Vagina (tissue), 2 donors: ENCODE measurements at regions not wholly inside any gene's neighbourhood (a gene's known extent, or its start where the extent isn't known, plus 50 kb on each side); places are given as distances from the start of the nearest gene placed in this dataset.

ENCODE experiments used
- POLR2A ChIP-seq, 2 donors: fragments of 450-650 bp; IDR thresholded peaks; one replicate each; pipeline ENCODE4 v1.6.1; 2017; ENCODE audit warnings: antibody characterized with exemption in 2 of 2, mild to moderate bottlenecking in 2 of 2, moderate library complexity in 2 of 2
- POLR2AphosphoS5 ChIP-seq, 2 donors: sonication (generic); formaldehyde crosslinking; IDR thresholded peaks; one replicate each; pipeline ENCODE4 v1.9.0; 2017; ENCODE audit warnings: antibody characterized with exemption in 2 of 2, mild to moderate bottlenecking in 2 of 2, low read depth in 1 of 2; ENCODE audit not compliant: insufficient read depth in 1 of 2
- TF ChIP-seq, protein P1 (sequence below), 3 experiments: fragments of 450-650 bp in 2 of 3; fragments of 200-600 bp in 1 of 3; sonication (generic) in 1 of 3; IDR thresholded peaks; one replicate each; pipeline ENCODE4 v1.5.1; 2017 to 2019; ENCODE audit warnings: antibody characterized with exemption in 3 of 3, mild to moderate bottlenecking in 2 of 3, moderate library complexity in 2 of 3

DNA sequence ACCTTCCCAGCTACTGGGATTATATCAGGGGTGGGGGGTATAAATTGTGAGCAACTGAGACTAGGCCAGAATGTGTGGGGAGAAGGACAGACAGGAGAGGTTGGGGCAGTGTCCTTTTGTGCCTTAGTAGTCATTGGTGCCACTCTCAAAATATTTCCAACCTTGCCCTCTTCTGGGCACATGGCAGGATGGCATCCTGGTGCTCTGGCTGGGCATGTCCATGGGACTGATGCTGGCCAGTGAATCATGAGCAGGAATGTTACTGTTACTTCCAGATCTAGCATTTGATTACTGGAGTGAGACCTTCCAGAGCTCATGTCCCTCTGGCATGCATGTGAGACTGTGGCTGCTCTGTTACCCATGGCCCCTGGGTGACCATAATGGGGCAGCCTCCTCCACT is 151.2 kb downstream of the MATN1 start:
- TF ChIP-seq, protein P1, sequence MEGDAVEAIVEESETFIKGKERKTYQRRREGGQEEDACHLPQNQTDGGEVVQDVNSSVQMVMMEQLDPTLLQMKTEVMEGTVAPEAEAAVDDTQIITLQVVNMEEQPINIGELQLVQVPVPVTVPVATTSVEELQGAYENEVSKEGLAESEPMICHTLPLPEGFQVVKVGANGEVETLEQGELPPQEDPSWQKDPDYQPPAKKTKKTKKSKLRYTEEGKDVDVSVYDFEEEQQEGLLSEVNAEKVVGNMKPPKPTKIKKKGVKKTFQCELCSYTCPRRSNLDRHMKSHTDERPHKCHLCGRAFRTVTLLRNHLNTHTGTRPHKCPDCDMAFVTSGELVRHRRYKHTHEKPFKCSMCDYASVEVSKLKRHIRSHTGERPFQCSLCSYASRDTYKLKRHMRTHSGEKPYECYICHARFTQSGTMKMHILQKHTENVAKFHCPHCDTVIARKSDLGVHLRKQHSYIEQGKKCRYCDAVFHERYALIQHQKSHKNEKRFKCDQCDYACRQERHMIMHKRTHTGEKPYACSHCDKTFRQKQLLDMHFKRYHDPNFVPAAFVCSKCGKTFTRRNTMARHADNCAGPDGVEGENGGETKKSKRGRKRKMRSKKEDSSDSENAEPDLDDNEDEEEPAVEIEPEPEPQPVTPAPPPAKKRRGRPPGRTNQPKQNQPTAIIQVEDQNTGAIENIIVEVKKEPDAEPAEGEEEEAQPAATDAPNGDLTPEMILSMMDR (IDR thresholded peaks at IDR 0.05), result no peak
- TF ChIP-seq POLR2A (IDR thresholded peaks at IDR 0.05) (no peak), POLR2AphosphoS5 (IDR thresholded peaks at IDR 0.05; ENCODE audit: insufficient read depth in 1 of 2, low read depth in 1 of 2) (no peak)
